Neural progenitor cell (in vitro differentiated cells): ENCODE measurements at regions not wholly inside any gene's neighbourhood (a gene's known extent, or its start where the extent isn't known, plus 50 kb on each side); places are given as distances from the start of the nearest gene placed in this dataset.

ENCODE experiments used
- CTCF ChIP-seq: fragments of 200-600 bp; sonication (generic); IDR thresholded peaks from 2 replicates; pipeline ENCODE4 v1.5.1; 2017; ENCODE audit warnings: antibody characterized with exemption, mild to moderate bottlenecking
- EZH2 ChIP-seq: fragments of 200-600 bp; sonication (generic); IDR thresholded peaks from 2 replicates; pipeline ENCODE4 v1.6.1; 2017; ENCODE audit warnings: antibody characterized with exemption, mild to moderate bottlenecking, moderate library complexity
- EZH2phosphoT487 ChIP-seq: fragments of 200-600 bp; sonication (generic); IDR thresholded peaks from 2 replicates; pipeline ENCODE4 v1.6.1; 2017; ENCODE audit warnings: antibody characterized with exemption

- no peak for TF ChIP-seq CTCF
- no peak for TF ChIP-seq EZH2
- TF ChIP-seq EZH2phosphoT487, result no peak
Measured at GRCh38 chr5:60349891-60350415, 350.0 kb downstream of the DEPDC1B start.
